Effector memory CD4-positive, alpha-beta T cell (primary cell): ENCODE measurements at regions not wholly inside any gene's neighbourhood (a gene's known extent, or its start where the extent isn't known, plus 50 kb on each side); places are given as distances from the start of the nearest gene placed in this dataset.

Experiments used
- DNase-seq, 3 donors: peaks; one replicate each; pipeline ENCODE4 v3.0.0-alpha.2; 2020
- H3K27ac ChIP-seq: 2 replicates; pipeline ENCODE4 v1.7.0; 2013; ENCODE audit warnings: mild to moderate bottlenecking, low read length, moderate library complexity; ENCODE audit not compliant: insufficient read depth, poor library complexity, severe bottlenecking
- H3K27me3 ChIP-seq: replicated peaks from 2 replicates; pipeline ENCODE4 v1.7.0; 2013; ENCODE audit warnings: mild to moderate bottlenecking, low read length; ENCODE audit not compliant: insufficient read depth, control insufficient read depth, poor library complexity, severe bottlenecking
- H3K36me3 ChIP-seq: 2 replicates; pipeline ENCODE4 v1.7.0; 2013; ENCODE audit warnings: mild to moderate bottlenecking, low read length, moderate library complexity; ENCODE audit not compliant: control insufficient read depth, insufficient read depth
- H3K4me1 ChIP-seq: 2 replicates; pipeline ENCODE4 v1.7.0; 2013; ENCODE audit warnings: low read length, mild to moderate bottlenecking; ENCODE audit not compliant: control insufficient read depth, insufficient read depth, poor library complexity, severe bottlenecking
- H3K4me3 ChIP-seq: 2 replicates; pipeline ENCODE4 v1.7.0; 2013; ENCODE audit warnings: low read length, low read depth, mild to moderate bottlenecking; ENCODE audit not compliant: insufficient read depth, poor library complexity, severe bottlenecking
- H3K9me3 ChIP-seq: 2 replicates; pipeline ENCODE4 v1.7.0; 2013; ENCODE audit warnings: mild to moderate bottlenecking, low read length, moderate library complexity; ENCODE audit not compliant: control insufficient read depth

- no peak overlapping the region for H3K27ac ChIP-seq
- H3K4me3 ChIP-seq: no peak overlapping the region
- no peaks in the 10 kb centered on the region for H3K27me3 ChIP-seq
- no peaks in the 10 kb centered on the region for H3K36me3 ChIP-seq
- DNase-seq: no peak
- H3K9me3 ChIP-seq: no peaks in the 10 kb centered on the region
- no peaks in the 10 kb centered on the region for H3K4me1 ChIP-seq
Observed at GRCh38 chr12:65657635-65658034, 166.6 kb upstream of the HMGA2 start.

- no peaks in the 10 kb centered on the region for H3K9me3 ChIP-seq
- H3K27ac ChIP-seq: no peak overlapping the region
- H3K36me3 ChIP-seq: no peaks in the 10 kb centered on the region
- no peak overlapping the region for H3K4me3 ChIP-seq
- no peak for DNase-seq
- H3K4me1 ChIP-seq: no peaks in the 10 kb centered on the region
- H3K27me3 ChIP-seq: no peaks in the 10 kb centered on the region
Observed at GRCh38 chr12:65658360-65658759, 165.9 kb upstream of the HMGA2 start.

DNA sequence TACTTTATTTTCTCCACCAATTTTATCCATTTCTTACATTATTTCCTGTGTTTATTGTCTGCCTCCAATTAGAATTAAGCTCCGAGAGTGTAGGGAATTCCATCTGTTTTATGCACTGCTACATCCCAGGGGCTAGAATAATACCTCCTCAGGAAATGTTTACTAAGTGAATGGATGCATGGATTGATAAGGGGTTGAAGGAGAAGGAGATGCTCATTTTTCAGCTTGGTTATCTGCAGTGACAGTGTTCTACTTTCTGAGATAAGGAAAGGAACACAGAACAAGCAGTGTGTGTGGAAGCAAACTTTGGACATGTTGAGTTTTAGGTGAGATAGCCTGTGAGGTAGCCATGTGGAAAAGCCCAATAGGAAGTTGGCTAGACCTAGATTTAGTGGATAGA is 164.6 kb upstream of the HMGA2 start:
- Histone ChIP-seq H3K27ac (no peak overlapping the region), H3K4me1 (no peaks in the 10 kb centered on the region)
- no peak for DNase-seq

GRCh38 chr12:65660096-65660495 is 164.2 kb upstream of the HMGA2 start:
- DNase-seq: no peak
- no peaks in the 10 kb centered on the region for H3K4me1 ChIP-seq
- no peaks in the 10 kb centered on the region for H3K27me3 ChIP-seq
- no peak overlapping the region for H3K4me3 ChIP-seq
- H3K36me3 ChIP-seq: no peaks in the 10 kb centered on the region
- H3K27ac ChIP-seq: no peak overlapping the region
- H3K9me3 ChIP-seq: no peaks in the 10 kb centered on the region

More for the DNA sequence above, 164.6 kb upstream of the HMGA2 start:
- no peaks in the 10 kb centered on the region for H3K36me3 ChIP-seq
- no peaks in the 10 kb centered on the region for H3K27me3 ChIP-seq
- no peak overlapping the region for H3K4me3 ChIP-seq
- no peaks in the 10 kb centered on the region for H3K9me3 ChIP-seq

DNA sequence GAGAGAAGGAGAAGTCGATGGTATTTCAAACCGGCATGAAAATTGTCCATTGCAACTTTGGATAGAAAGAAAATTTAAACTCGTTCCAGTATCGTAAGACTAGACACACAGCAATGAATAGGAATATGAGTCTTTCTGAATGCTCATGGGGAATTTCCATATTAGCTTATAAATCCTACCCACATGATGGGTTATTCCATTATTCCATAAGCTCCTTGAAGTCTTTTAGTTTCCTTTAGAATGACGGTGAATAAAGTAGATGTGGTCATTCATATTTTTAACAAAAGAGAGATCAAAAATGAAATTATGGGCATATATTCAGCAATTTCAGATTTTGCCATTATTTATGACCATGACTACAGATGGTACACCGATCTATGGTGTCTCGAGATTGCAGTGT is 163.4 kb upstream of the HMGA2 start:
- Histone ChIP-seq H3K36me3 (no peaks in the 10 kb centered on the region), H3K27me3 (no peaks in the 10 kb centered on the region), H3K4me3 (no peak overlapping the region), H3K9me3 (no peaks in the 10 kb centered on the region), H3K27ac (no peak overlapping the region), H3K4me1 (no peaks in the 10 kb centered on the region)
- DNase-seq: no peak

DNA sequence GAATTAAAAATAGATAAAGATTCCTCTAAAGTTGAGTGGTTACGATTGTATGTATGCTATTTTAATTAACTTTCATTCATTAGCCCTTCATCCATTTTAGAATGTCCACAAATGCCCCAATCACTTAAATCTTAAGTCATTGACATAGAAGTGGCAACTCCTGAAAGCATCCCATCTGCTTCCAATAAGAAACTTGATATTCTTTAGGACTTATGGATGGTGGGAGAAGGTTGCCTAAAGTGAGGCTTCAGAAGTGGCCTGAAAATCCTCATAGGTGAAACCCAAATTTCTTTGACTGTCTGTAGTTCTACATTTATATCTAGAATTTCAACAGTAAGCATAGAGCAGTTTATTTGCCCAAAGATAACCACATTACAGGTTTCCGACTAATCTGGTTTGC is 161.7 kb upstream of the HMGA2 start:
- no peak overlapping the region for H3K4me3 ChIP-seq
- no peak for DNase-seq
- H3K36me3 ChIP-seq: no peaks in the 10 kb centered on the region
- H3K27ac ChIP-seq: no peak overlapping the region
- no peaks in the 10 kb centered on the region for H3K4me1 ChIP-seq
- H3K9me3 ChIP-seq: no peaks in the 10 kb centered on the region
- no peaks in the 10 kb centered on the region for H3K27me3 ChIP-seq

DNA sequence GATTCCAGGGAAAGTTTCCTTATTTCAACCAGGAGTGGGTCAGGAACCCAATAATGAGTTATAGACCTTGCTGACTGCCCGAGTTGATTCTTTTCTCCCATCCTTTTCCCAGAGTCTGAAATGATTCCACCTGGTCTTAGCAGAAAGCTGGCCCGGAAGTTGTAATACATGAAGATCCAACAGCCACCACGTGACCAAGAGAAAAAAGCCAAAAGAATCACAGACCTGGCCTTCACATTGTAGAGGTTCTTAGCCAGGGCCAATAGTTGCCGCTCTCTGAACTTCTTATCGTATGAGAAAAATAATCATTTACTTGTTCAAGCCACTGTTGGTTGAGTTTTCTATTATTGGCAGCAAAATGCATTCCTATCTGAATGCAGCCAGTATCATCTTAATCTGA is 161.2 kb upstream of the HMGA2 start:
- Histone ChIP-seq H3K4me3 (no peak overlapping the region), H3K27me3 (no peaks in the 10 kb centered on the region), H3K27ac (no peak overlapping the region), H3K36me3 (no peaks in the 10 kb centered on the region), H3K4me1 (no peaks in the 10 kb centered on the region), H3K9me3 (no peaks in the 10 kb centered on the region)
- no peak for DNase-seq

- H3K4me1 ChIP-seq: no peaks in the 10 kb centered on the region
- DNase-seq: no peak
- H3K27ac ChIP-seq: no peak overlapping the region
- no peaks in the 10 kb centered on the region for H3K27me3 ChIP-seq
- H3K4me3 ChIP-seq: no peak overlapping the region
- no peaks in the 10 kb centered on the region for H3K36me3 ChIP-seq
- H3K9me3 ChIP-seq: no peaks in the 10 kb centered on the region
Observed at GRCh38 chr12:65663648-65664047, 160.6 kb upstream of the HMGA2 start.

GRCh38 chr12:65664715-65665250 is 159.5 kb upstream of the HMGA2 start:
- Histone ChIP-seq H3K27me3 (no peaks in the 10 kb centered on the region), H3K4me1 (no peaks in the 10 kb centered on the region), H3K9me3 (no peaks in the 10 kb centered on the region), H3K27ac (no peak overlapping the region), H3K36me3 (no peaks in the 10 kb centered on the region), H3K4me3 (no peak overlapping the region)
- no peak for DNase-seq

DNA sequence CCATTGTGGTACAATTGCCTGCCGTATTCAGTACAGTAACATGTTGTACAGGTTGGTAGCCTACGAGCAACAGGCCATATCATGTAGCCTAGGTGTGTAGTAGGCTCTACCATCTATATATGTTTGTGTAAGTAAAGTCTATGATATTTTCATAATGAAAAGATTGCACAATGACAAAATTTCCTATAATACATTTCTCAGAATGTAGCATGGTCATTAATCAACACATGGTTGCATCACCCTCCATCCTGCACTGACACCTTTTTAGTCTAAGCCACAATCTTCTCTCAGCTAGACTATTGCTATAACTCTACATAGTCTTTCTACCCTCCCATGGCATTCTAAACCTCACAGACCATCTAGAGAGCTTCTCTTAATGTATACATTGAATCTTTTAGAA is 158.5 kb upstream of the HMGA2 start:
- Histone ChIP-seq H3K4me3 (no peak overlapping the region), H3K27ac (no peak overlapping the region), H3K4me1 (no peaks in the 10 kb centered on the region), H3K9me3 (no peaks in the 10 kb centered on the region), H3K36me3 (no peaks in the 10 kb centered on the region), H3K27me3 (no peaks in the 10 kb centered on the region)
- no peak for DNase-seq

GRCh38 chr12:65666876-65667275 is 157.4 kb upstream of the HMGA2 start:
- H3K36me3 ChIP-seq: no peaks in the 10 kb centered on the region
- H3K4me3 ChIP-seq: no peak overlapping the region
- no peak for DNase-seq
- no peaks in the 10 kb centered on the region for H3K4me1 ChIP-seq
- H3K27ac ChIP-seq: no peak overlapping the region
- no peaks in the 10 kb centered on the region for H3K27me3 ChIP-seq
- no peaks in the 10 kb centered on the region for H3K9me3 ChIP-seq
